Stimulated activated naive CD8-positive, alpha-beta T cell treated with anti-CD3 and anti-CD28 coated beads, Interleukin-15, Interleukin-2, amounts not matched to agents 100 ng/mL and 50 ng/mL, for 24 hours (primary cell): ENCODE measurements at regions not wholly inside any gene's neighbourhood (a gene's known extent, or its start where the extent isn't known, plus 50 kb on each side); places are given as distances from the start of the nearest gene placed in this dataset.
"Not testable (repeated sequence)": the region's sequence is repeated elsewhere in the genome, so short reads cannot be mapped to it uniquely, and the experiment has no call there.

Experiments
- H3K27ac Mint-ChIP-seq: one replicate; pipeline ENCODE4 v1.8.0; 2021; ENCODE audit warnings: mild to moderate bottlenecking, mixed read lengths
- H3K27me3 Mint-ChIP-seq: one replicate; pipeline ENCODE4 v1.8.0; 2021; ENCODE audit warnings: mixed read lengths
- H3K36me3 Mint-ChIP-seq: one replicate; pipeline ENCODE4 v1.8.0; 2021; ENCODE audit warnings: low read depth, mixed read lengths
- H3K4me1 Mint-ChIP-seq: one replicate; pipeline ENCODE4 v1.8.0; 2021; ENCODE audit warnings: low read depth, mixed read lengths
- H3K4me3 Mint-ChIP-seq: one replicate; pipeline ENCODE4 v1.8.0; 2021; ENCODE audit warnings: mild to moderate bottlenecking, mixed read lengths
- H3K9me3 Mint-ChIP-seq: one replicate; pipeline ENCODE4 v1.8.0; 2021; ENCODE audit warnings: mixed read lengths

DNA sequence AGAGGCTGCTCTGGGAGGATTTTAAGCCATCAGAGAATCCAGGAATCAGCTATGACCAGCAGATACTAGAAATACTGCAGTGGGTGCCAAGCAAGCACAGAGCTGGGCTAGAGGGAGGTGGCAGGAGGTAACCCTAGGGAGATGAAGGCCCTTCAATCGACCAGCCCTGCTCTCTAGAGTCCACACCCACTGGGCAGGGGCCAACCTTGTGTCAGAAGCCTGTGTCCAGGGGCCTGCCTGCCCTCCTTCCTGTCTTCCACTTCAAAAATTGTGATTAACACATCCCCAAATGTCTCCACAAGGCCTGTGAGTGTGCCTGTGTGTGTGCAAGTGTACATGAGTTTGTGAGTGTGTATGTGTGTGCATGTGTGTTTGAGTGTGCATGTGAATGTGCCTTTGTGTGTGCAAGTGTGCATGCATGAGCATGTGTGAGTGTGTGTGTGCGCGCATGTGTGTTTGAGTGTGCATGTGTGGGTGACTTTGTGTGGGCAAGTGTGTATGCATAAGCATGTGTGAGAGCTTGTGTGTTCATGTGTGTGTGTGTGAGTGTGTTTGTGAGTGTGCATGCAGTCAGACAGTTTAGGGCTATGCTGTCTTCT lies 367.7 kb downstream of the SFMBT2 start:
- peaks cover 34% of the 10 kb centered on the region for H3K4me1 Mint-ChIP-seq
- no peak overlapping the region for H3K4me3 Mint-ChIP-seq
- H3K27me3 Mint-ChIP-seq = peaks cover 3% of the 10 kb centered on the region
- no peak overlapping the region for H3K27ac Mint-ChIP-seq
- peaks cover 12% of the 10 kb centered on the region for H3K9me3 Mint-ChIP-seq
- no peaks in the 10 kb centered on the region for H3K36me3 Mint-ChIP-seq

DNA sequence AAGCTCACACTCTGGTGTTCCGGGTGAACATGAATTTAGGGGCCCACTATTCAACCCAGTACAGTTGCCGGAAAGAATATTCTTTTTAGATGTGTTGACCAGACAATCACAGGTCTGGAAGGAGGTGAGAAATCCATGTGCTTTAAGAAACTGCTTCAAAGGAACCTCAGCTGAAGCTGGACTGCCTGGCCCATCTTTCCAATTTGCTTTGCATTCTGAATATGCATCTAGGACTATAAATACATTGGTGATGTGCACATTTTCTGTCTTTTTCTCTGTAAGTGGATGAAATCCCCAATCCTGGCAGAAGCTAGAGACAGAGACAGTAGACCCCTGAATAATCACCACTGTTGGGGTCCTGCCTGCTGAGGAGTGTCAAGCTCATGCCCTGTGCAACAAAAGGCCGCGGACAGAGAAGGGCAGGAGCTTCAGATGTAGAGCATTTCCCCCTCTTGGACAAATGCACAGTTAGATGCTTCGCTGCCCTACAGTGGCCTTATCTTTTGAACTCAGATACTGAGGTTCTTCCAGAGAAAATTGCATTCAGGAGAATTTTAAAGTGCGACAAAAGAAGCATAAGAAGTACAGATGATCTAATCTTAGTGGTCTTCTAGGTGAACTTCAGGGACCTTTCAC lies 368.3 kb downstream of the SFMBT2 start:
- H3K4me3 Mint-ChIP-seq = no peak overlapping the region
- no peak overlapping the region for H3K27ac Mint-ChIP-seq
- H3K36me3 Mint-ChIP-seq = no peaks in the 10 kb centered on the region
- peaks cover 3% of the 10 kb centered on the region for H3K27me3 Mint-ChIP-seq
- peaks cover 8% of the 10 kb centered on the region for H3K9me3 Mint-ChIP-seq
- H3K4me1 Mint-ChIP-seq = peaks cover 38% of the 10 kb centered on the region

DNA sequence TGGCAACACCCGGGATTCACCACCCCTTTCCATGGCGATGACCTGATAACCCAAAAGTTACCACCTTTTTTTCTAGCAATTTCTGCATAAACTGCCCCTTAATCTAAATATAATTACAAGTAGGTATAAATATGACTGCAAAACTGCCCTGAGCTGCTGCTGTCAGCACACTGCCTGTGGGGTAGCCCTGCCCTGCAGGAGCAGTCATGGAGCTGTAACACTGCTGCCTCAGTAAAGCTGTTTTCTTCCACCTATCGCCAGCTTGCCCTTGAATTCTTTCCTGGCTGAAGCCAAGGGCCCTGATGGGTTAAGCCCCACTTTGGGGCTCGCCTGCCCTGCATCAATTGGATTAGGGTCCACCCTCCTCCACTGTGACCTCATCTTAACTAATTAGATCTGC lies 368.8 kb downstream of the SFMBT2 start:
- Mint-ChIP-seq H3K4me1 (peaks cover 41% of the 10 kb centered on the region), H3K4me3 (no peak overlapping the region), H3K27me3 (peaks cover 3% of the 10 kb centered on the region), H3K27ac (no peak overlapping the region), H3K9me3 (peaks cover 6% of the 10 kb centered on the region), H3K36me3 (no peaks in the 10 kb centered on the region)

DNA sequence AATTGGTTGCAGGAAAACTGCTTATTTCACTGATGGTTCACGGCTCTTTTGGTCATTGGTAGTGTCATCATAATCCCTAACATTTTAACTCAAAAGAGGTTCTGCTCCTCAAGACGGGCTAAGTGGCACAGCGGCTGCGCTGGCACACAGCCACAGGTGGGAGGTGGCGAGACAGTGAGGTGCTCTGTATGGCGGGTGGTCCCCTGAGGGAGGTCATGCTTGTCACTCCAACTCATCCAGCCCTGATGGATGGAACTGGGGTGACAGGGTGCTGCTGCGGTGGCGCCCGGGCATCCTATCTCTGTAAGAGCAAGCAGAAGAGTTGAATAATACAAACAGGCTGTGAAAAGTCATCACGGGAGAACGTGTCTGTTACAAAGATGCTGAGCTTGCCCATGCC lies 370.2 kb downstream of the SFMBT2 start:
- Mint-ChIP-seq H3K4me3 (no peak overlapping the region), H3K27me3 (peaks cover 3% of the 10 kb centered on the region), H3K36me3 (peaks cover 4% of the 10 kb centered on the region), H3K4me1 (peaks cover 41% of the 10 kb centered on the region), H3K9me3 (no peaks in the 10 kb centered on the region), H3K27ac (no peak overlapping the region)

DNA sequence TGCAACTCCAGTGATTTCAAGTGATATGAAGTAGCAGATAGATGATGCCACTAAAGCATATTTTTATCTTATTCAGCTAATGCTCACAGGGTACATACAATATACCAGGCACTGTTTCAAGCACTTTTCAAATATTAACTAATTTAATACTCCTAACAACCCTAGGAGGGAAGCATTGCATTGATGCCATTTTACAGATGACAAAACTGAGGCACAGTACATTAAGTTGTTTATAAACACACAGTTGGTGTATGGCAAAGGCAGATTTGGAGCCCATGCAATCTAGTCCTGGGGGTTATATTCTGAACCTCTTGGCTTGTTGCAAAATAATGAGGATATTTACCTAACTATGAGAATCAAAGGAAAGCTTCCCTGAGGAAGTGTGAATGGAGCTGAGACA lies 371.0 kb downstream of the SFMBT2 start:
- Mint-ChIP-seq H3K9me3 (no peaks in the 10 kb centered on the region), H3K4me1 (peaks cover 44% of the 10 kb centered on the region), H3K4me3 (no peak overlapping the region), H3K27ac (no peak overlapping the region), H3K27me3 (peaks cover 3% of the 10 kb centered on the region), H3K36me3 (peaks cover 4% of the 10 kb centered on the region)

DNA sequence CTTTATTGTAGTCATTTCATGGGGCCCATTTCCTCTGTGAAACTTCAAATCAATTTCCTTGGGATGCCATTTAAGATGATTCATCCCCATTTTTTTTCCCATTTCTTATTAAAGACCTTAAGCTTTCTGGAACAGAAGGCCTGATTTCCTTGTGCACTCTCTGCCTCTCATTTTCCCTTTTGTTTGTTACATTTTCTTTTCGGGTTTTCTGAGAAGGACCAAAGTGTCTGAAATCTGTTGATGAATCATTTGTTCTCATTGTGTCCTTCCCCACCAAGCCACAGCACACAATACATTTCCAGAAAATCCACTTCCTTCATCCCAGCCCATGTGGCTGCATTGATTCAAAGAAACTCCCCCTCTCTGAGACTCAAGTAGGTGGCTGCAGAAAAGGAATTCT lies 372.4 kb downstream of the SFMBT2 start:
- peaks cover 10% of the 10 kb centered on the region for H3K36me3 Mint-ChIP-seq
- peaks cover 8% of the 10 kb centered on the region for H3K9me3 Mint-ChIP-seq
- H3K4me3 Mint-ChIP-seq = no peak overlapping the region
- H3K27ac Mint-ChIP-seq = peak overlapping the region; percentile 63
- peaks cover 3% of the 10 kb centered on the region for H3K27me3 Mint-ChIP-seq
- peaks cover 55% of the 10 kb centered on the region for H3K4me1 Mint-ChIP-seq

DNA sequence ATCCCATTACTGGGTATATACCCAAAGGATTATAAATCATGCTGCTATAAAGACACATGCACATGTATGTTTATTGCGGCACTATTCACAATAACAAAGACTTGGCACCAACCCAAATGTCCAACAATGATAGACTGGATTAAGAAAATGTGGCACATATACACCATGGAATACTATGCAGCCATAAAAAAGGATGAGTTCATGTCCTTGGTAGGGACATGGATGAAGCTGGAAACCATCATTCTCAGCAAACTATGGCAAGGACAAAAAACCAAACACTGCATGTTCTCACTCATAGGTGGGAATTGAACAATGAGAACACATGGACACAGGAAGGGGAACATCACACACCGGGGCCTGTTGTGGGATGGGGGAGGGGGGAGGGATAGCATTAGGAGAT lies 373.4 kb downstream of the SFMBT2 start:
- Mint-ChIP-seq H3K36me3 (peaks cover 10% of the 10 kb centered on the region), H3K4me1 (peaks cover 65% of the 10 kb centered on the region), H3K9me3 (peaks cover 18% of the 10 kb centered on the region)
- not testable (repeated sequence) for H3K27ac Mint-ChIP-seq, H3K4me3 Mint-ChIP-seq, H3K27me3 Mint-ChIP-seq

DNA sequence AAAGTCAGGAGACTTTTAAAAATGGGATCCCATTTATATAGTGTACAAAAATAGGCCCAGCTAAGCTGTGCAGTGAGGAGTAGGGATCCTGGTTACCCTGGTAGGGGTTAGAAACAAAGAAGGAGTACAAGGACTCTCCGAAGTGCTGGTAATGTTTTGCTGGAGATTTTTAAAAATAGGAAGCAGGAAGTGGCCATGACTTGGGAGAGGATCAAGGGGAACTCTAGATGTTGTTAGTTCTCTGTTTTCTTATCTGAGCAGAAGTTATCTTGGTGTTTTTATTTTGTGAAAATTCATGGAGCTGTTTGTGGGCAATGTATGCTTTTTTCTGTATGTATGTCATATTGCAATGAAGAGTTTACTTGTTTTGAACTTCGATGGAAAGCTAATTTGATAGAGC lies 373.9 kb downstream of the SFMBT2 start:
- Mint-ChIP-seq H3K36me3 (peaks cover 10% of the 10 kb centered on the region), H3K27ac (no peak overlapping the region), H3K27me3 (peaks cover 3% of the 10 kb centered on the region), H3K4me1 (peaks cover 69% of the 10 kb centered on the region), H3K4me3 (no peak overlapping the region), H3K9me3 (peaks cover 22% of the 10 kb centered on the region)

DNA sequence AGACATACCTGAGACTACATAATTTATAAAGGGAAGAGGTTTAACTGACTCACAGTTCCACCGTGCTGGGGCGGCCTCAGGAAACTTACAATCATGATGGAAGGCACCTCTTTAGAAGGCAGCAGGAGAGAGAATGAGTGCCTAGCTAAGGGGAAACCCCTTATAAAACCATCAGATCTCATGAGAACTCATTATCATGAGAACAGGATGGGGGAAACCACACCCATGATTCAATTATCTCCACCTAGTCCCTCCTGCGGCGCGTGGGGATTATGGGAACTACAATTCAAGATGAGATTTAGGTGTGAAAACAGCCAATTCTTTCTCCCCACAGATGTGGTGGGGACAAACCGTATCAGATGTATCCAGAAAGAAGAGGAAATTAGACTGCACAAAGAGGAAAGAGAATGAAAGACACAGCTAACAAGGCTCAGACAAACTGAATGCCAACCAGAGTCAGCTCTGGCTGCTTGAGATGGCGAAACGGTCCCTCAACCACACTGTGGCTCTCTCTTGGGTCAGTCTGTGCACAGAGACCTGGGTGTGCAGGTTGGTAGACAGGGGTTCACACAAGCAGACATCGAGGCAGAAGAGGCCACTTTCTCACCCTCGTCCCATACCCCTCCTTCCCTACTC lies 375.6 kb downstream of the SFMBT2 start:
- H3K36me3 Mint-ChIP-seq = peaks cover 13% of the 10 kb centered on the region
- H3K4me3 Mint-ChIP-seq = no peak overlapping the region
- H3K4me1 Mint-ChIP-seq = peaks cover 81% of the 10 kb centered on the region
- H3K27ac Mint-ChIP-seq = peak overlapping the region; percentile 72
- peaks cover 3% of the 10 kb centered on the region for H3K27me3 Mint-ChIP-seq
- peaks cover 25% of the 10 kb centered on the region for H3K9me3 Mint-ChIP-seq

DNA sequence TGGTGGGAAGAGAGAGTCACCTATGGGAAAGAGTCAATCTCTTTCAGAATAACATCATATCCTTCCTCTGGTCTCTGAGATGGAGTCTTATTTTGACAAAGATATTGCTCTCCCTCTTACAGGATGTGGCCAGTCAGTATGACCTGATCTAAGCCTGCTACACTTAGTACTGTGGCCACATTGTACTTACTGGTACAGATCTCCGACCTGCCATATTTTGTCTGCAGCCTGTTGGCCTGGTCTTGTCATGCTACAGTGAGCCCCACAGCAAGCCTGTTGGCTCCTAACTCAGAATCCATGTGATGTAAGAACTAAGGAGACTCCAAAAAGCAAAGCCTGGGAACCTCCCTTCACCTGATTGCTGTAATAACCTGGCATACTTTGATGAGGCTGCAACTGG lies 377.8 kb downstream of the SFMBT2 start:
- H3K4me3 Mint-ChIP-seq = no peak overlapping the region
- peaks cover 91% of the 10 kb centered on the region for H3K4me1 Mint-ChIP-seq

DNA sequence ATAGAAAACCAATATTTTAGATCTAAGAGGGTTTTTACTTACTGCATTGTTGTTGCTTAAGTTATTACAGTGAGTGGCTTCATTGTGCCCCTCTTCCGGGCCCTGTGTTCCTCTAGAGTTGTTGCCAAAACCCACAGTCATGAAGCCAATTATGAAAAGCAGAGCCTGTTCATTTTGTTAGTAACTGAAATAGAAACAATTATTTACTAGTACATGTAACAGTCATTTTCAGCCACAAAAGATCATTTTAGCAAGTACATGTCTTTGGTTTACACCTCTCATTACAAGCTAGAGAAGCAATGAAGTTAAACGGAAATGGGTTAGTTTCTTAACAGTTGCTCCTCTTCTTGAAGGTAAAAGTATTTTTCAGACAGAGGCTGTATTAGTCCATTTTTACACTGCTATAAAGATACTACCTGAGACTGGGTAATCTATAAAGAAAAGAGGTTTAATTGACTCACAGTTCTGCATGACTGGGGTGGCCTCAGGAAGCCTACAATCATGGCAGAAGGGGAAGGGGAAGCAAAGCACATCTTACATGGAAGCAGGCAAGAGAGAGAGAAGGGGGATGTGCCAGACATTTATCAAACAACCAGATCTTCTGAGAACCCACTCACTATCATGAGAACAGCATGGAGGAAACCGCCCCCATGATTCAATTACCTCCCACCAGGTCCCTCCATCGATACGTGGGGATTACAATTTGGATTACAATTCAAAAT lies 380.5 kb downstream of the SFMBT2 start:
- H3K9me3 Mint-ChIP-seq = peaks cover 44% of the 10 kb centered on the region
- peaks cover 74% of the 10 kb centered on the region for H3K4me1 Mint-ChIP-seq
- peaks cover 19% of the 10 kb centered on the region for H3K36me3 Mint-ChIP-seq
- H3K4me3 Mint-ChIP-seq = no peak overlapping the region
- H3K27ac Mint-ChIP-seq = peak overlapping the region; percentile 71
- no peaks in the 10 kb centered on the region for H3K27me3 Mint-ChIP-seq

More for the DNA sequence above, 377.8 kb downstream of the SFMBT2 start:
- Mint-ChIP-seq H3K27ac (peak overlapping the region; percentile 50), H3K36me3 (peaks cover 23% of the 10 kb centered on the region), H3K27me3 (no peaks in the 10 kb centered on the region), H3K9me3 (peaks cover 44% of the 10 kb centered on the region)

DNA sequence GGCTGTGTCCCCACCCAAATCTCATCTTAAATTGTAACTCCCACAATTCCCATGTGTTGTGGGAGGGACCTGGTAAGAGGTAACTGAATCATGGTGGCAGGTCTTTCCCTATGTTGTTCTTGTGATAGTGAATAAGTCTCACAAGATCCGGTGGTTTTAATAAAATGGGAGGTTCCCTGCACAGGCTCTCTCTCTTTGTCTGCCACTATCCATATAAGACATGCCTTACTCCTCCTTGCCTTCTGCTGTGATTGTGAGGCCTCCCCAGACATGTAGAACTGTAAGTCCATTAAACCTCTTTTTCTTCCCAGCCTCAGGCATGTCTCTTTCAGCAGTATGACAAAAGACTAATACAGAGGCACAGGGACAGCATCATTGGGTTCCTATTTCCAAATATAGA lies 381.2 kb downstream of the SFMBT2 start:
- Mint-ChIP-seq H3K27ac (peak overlapping the region; percentile 79), H3K4me1 (peaks cover 68% of the 10 kb centered on the region), H3K4me3 (no peak overlapping the region), H3K27me3 (no peaks in the 10 kb centered on the region), H3K9me3 (peaks cover 44% of the 10 kb centered on the region), H3K36me3 (peaks cover 19% of the 10 kb centered on the region)

DNA sequence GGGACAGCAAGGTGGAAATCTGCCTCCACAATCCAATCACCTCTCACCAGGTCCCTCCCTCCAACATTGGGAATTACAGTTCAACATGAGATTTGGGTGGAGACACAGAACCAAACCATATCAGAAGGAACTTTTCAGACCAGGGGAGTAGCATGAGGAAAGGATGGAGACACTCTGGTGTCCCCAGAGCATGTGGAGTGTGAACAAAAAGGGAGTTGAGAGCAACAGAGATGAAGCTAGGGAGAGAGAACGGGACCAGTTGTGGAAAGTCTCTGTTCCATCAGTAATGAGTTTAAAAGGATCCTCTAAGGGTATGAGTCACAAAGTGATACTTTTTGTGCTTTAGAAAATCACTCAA lies 382.0 kb downstream of the SFMBT2 start:
- peaks cover 13% of the 10 kb centered on the region for H3K36me3 Mint-ChIP-seq
- peaks cover 38% of the 10 kb centered on the region for H3K9me3 Mint-ChIP-seq

DNA sequence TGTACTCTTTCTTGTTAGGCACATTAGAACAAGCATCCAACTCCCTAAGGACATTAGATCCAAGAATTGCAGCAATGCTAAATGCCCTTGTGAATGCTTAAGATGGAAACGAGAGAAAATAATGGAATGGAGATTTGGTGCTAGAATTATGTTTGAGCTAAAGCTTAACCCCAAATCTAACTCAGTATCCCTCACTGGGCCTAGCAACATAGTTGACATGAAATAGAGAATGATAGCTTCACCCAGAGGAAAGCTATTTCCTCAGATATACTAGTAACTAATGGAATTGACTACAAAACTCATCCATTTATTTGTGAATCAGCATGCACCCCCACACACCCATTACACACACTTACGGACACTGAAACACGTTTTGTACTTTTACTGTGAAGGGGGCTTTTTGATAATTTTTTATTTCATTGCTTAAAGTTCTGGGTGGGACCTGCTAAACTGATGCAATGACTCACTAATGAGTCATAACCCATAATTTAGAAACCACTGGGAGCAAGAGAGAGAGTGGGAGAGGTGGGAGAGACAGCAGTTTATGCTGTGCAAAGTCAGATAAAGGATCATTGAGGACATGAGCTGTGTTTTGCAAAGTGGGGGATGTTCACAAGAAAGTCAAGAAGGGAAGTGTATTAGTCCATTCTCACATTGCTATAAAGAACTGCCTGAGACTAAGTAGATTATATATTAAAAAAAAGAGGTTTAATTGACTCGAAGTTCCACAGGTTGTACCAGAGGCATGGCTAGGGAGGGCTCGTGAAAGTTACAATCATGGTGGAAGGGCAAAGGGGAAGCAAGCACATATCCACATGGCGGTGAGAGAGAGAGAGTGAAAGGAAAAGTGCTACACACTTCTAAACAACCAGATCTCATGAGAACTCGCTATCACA lies 382.7 kb downstream of the SFMBT2 start:
- Mint-ChIP-seq H3K4me3 (no peak overlapping the region), H3K36me3 (peaks cover 13% of the 10 kb centered on the region), H3K27ac (peak overlapping the region; percentile 79), H3K4me1 (peaks cover 54% of the 10 kb centered on the region), H3K27me3 (no peaks in the 10 kb centered on the region), H3K9me3 (peaks cover 33% of the 10 kb centered on the region)

More for the DNA sequence above, 382.0 kb downstream of the SFMBT2 start:
- Mint-ChIP-seq H3K4me1 (peaks cover 59% of the 10 kb centered on the region), H3K27ac (peak overlapping the region; percentile 79), H3K4me3 (peak overlapping the region; percentile 24), H3K27me3 (no peaks in the 10 kb centered on the region)
